NCI-H1417 treated with DMSO at 0.1 percent for 48 hours (cell line): ENCODE measurements at regions not wholly inside any gene's neighbourhood (a gene's known extent, or its start where the extent isn't known, plus 50 kb on each side); places are given as distances from the start of the nearest gene placed in this dataset.

ENCODE experiments used
- DNase-seq: peaks from one replicate; lab custom pipeline; 2025; lab: John Stamatoyannopoulos, UW

- no peak for DNase-seq
These were observed 485.1 kb downstream of the GLRX3 start for GRCh38 chr10:130621231-130621775.

GRCh38 chr10:130623680-130624267 lies 487.6 kb downstream of the GLRX3 start:
- no peak for DNase-seq

GRCh38 chr10:130627346-130628045 lies 491.3 kb downstream of the GLRX3 start:
- DNase-seq: no peak

GRCh38 chr10:130630135-130630534 lies 493.9 kb downstream of the GLRX3 start:
- no peak for DNase-seq

- DNase-seq: no peak
These were observed 495.2 kb downstream of the GLRX3 start for GRCh38 chr10:130631142-130632096.

GRCh38 chr10:130634816-130635215 lies 498.6 kb downstream of the GLRX3 start:
- DNase-seq: no peak

GRCh38 chr10:130635528-130635927 lies 499.3 kb downstream of the GLRX3 start:
- no peak for DNase-seq

GRCh38 chr10:130636313-130636930 lies 500.2 kb downstream of the GLRX3 start:
- DNase-seq: no peak

GRCh38 chr10:130637089-130637676 lies 501.0 kb downstream of the GLRX3 start:
- no peak for DNase-seq

GRCh38 chr10:130638991-130639390 lies 502.8 kb downstream of the GLRX3 start:
- no peak for DNase-seq

- DNase-seq: no peak
These were observed 506.7 kb downstream of the GLRX3 start for GRCh38 chr10:130642926-130643325.

GRCh38 chr10:130647341-130647740 lies 511.1 kb downstream of the GLRX3 start:
- DNase-seq: no peak

- no peak for DNase-seq
These were observed 512.6 kb downstream of the GLRX3 start for GRCh38 chr10:130648807-130649206.

- DNase-seq: no peak
These were observed 516.4 kb downstream of the GLRX3 start for GRCh38 chr10:130652544-130652943.

- DNase-seq: no peak
These were observed 516.9 kb downstream of the GLRX3 start for GRCh38 chr10:130652964-130653578.

- DNase-seq: no peak
These were observed 518.5 kb downstream of the GLRX3 start for GRCh38 chr10:130654726-130655125.

GRCh38 chr10:130655313-130656186 lies 519.4 kb downstream of the GLRX3 start:
- DNase-seq: no peak

GRCh38 chr10:130656187-130656575 lies 520.0 kb downstream of the GLRX3 start:
- DNase-seq: no peak

- DNase-seq: no peak
These were observed 520.5 kb downstream of the GLRX3 start for GRCh38 chr10:130656582-130657133.
